ENCODE measurements at regions not wholly inside any gene's neighbourhood (a gene's known extent, or its start where the extent isn't known, plus 50 kb on each side); places are given as distances from the start of the nearest gene placed in this dataset.

- POLR2A ChIA-PET: no interaction called here
- DNase-seq (no peak), ATAC-seq (ENCODE audit: poor library complexity) (no peak)
- Histone ChIP-seq H3K4me3 (ENCODE audit: low read length) (no peak overlapping the region), H3K9me3 (ENCODE audit: control insufficient read depth in 1 of 2, insufficient read depth in 1 of 2, low read length in 2 of 2) (peaks cover 0 to 10% of the 10 kb centered on the region in 2 experiments), H3K4me1 (ENCODE audit: insufficient read depth, low read length) (no peaks in the 10 kb centered on the region), H3K27me3 (ENCODE audit: control insufficient read depth in 1 of 2, insufficient read depth in 2 of 2, low read length in 2 of 2) (no peaks in the 10 kb centered on the region), H3K36me3 (ENCODE audit: insufficient read depth, low read length) (no peaks in the 10 kb centered on the region), H3K27ac (ENCODE audit: low read depth in 1 of 2, low read length in 2 of 2) (no peak overlapping the region)
- H3K9me3 Mint-ChIP-seq: peaks cover 6% of the 10 kb centered on the region
- intact Hi-C loops (cut with DNase I, micrococcal nuclease): no loop called here
- no peaks in the 10 kb centered on the region for H3K4me1 Mint-ChIP-seq (ENCODE audit: low read depth)
- no peak overlapping the region for H3K27ac Mint-ChIP-seq
- H3K27me3 Mint-ChIP-seq: peaks cover 8% of the 10 kb centered on the region
- CTCF ChIA-PET: no interaction called here
- no peak for TF ChIP-seq CTCF (IDR thresholded peaks at IDR 0.05)
- H3K36me3 Mint-ChIP-seq (ENCODE audit: low read depth): no peaks in the 10 kb centered on the region
- no peak overlapping the region for H3K4me3 Mint-ChIP-seq
These were observed 457.8 kb downstream of the EIPR1 start for GRCh38 chr2:2919574-2920365.

GRCh38 chr2:2919026-2919425, 458.6 kb downstream of the EIPR1 start:
- ATAC-seq (ENCODE audit: poor library complexity) (no peak), DNase-seq (no peak)
- Mint-ChIP-seq H3K27ac (no peak overlapping the region), H3K36me3 (ENCODE audit: low read depth) (no peaks in the 10 kb centered on the region), H3K4me3 (no peak overlapping the region), H3K9me3 (peaks cover 6% of the 10 kb centered on the region), H3K27me3 (peaks cover 8% of the 10 kb centered on the region), H3K4me1 (ENCODE audit: low read depth) (no peaks in the 10 kb centered on the region)
- ChIA-PET POLR2A (no interaction called here), CTCF (no interaction called here)
- Histone ChIP-seq H3K9me3 (ENCODE audit: control insufficient read depth in 1 of 2, insufficient read depth in 1 of 2, low read length in 2 of 2) (peaks cover 0 to 10% of the 10 kb centered on the region in 2 experiments), H3K27me3 (ENCODE audit: control insufficient read depth in 1 of 2, insufficient read depth in 2 of 2, low read length in 2 of 2) (no peaks in the 10 kb centered on the region), H3K4me3 (ENCODE audit: low read length) (no peak overlapping the region), H3K36me3 (ENCODE audit: insufficient read depth, low read length) (no peaks in the 10 kb centered on the region), H3K4me1 (ENCODE audit: insufficient read depth, low read length) (no peaks in the 10 kb centered on the region), H3K27ac (ENCODE audit: low read depth in 1 of 2, low read length in 2 of 2) (no peak overlapping the region)
- TF ChIP-seq CTCF (IDR thresholded peaks at IDR 0.05): no peak
- intact Hi-C loops (cut with DNase I, micrococcal nuclease): no loop called here

- H3K27ac Mint-ChIP-seq: no peak overlapping the region
- H3K36me3 Mint-ChIP-seq (ENCODE audit: low read depth): no peaks in the 10 kb centered on the region
- no peaks in the 10 kb centered on the region for H3K4me1 Mint-ChIP-seq (ENCODE audit: low read depth)
- H3K4me3 Mint-ChIP-seq: no peak overlapping the region
- CTCF ChIA-PET: no interaction called here
- ATAC-seq (ENCODE audit: poor library complexity): no peak
- Histone ChIP-seq H3K27me3 (ENCODE audit: control insufficient read depth in 1 of 2, insufficient read depth in 2 of 2, low read length in 2 of 2) (no peaks in the 10 kb centered on the region), H3K36me3 (ENCODE audit: insufficient read depth, low read length) (no peaks in the 10 kb centered on the region), H3K9me3 (ENCODE audit: control insufficient read depth in 1 of 2, insufficient read depth in 1 of 2, low read length in 2 of 2) (peaks cover 0 to 12% of the 10 kb centered on the region in 2 experiments), H3K4me1 (ENCODE audit: insufficient read depth, low read length) (no peaks in the 10 kb centered on the region), H3K4me3 (ENCODE audit: low read length) (no peak overlapping the region), H3K27ac (ENCODE audit: low read depth in 1 of 2, low read length in 2 of 2) (no peak overlapping the region)
- intact Hi-C loops (cut with DNase I, micrococcal nuclease): no loop called here
- DNase-seq: no peak
- H3K27me3 Mint-ChIP-seq: peaks cover 8% of the 10 kb centered on the region
- peaks cover 6% of the 10 kb centered on the region for H3K9me3 Mint-ChIP-seq
- no peak for TF ChIP-seq CTCF (IDR thresholded peaks at IDR 0.05)
- POLR2A ChIA-PET: no interaction called here
These were observed 461.0 kb downstream of the EIPR1 start for GRCh38 chr2:2916621-2917020.

Measured in CD4-positive, alpha-beta T cell (primary cell).